HG03108 (cell line): ENCODE measurements at regions not wholly inside any gene's neighbourhood (a gene's known extent, or its start where the extent isn't known, plus 50 kb on each side); places are given as distances from the start of the nearest gene placed in this dataset.

Source experiments
- ATAC-seq: cut with Tn5 transposase; IDR thresholded peaks from one replicate; pipeline ENCODE4 v1.9.1; 2021; ENCODE audit warnings: moderate library complexity; ENCODE audit not compliant: unreplicated experiment

GRCh38 chr3:72248869-72249268 lies 463.9 kb upstream of the PROK2 start:
- no peak for ATAC-seq

GRCh38 chr3:72248389-72248761 lies 463.4 kb upstream of the PROK2 start:
- no peak for ATAC-seq

GRCh38 chr3:72247645-72248388 lies 462.9 kb upstream of the PROK2 start:
- no peak for ATAC-seq

GRCh38 chr3:72247126-72247525 lies 462.2 kb upstream of the PROK2 start:
- ATAC-seq = no peak

DNA sequence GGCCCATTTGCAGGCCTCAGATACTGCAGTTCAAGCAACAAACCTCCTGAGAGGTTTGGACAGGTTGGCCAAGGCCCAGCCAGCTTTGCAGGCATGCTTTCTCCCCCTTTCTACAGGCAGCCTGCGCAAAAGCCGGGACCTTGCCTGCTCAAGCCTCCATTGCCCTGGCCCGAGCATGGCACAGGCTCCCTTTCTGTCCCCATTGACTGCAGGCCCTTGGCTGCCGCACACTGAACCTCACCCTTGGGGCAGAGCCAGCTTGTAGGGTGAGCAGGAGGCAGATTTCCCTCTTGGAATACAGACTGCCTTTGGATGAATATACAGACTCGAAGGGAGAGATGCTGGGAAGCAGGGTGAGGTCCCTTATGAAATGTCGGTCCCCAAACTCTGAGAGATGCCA lies 461.7 kb upstream of the PROK2 start:
- ATAC-seq = no peak

GRCh38 chr3:72245183-72245811 lies 460.3 kb upstream of the PROK2 start:
- no peak for ATAC-seq

DNA sequence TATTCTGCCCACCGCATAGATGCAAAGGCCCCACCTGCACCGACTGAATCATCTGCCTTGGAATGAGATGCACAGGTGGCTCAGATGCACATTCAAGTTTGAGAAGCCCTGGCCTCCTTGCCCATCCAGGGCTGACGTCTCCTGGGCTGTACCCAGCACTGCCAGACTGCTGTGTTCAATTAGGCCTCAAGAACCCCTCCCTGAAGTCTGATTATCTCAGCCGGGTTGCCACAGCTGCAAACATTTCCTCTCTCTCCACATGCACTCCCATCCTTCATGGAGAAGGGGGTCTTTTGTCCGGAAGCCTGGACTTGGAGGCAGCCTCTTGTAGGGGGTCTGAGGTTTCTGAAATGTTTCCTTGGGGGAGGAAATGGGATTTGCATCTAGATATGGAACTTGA lies 459.4 kb upstream of the PROK2 start:
- no peak for ATAC-seq

DNA sequence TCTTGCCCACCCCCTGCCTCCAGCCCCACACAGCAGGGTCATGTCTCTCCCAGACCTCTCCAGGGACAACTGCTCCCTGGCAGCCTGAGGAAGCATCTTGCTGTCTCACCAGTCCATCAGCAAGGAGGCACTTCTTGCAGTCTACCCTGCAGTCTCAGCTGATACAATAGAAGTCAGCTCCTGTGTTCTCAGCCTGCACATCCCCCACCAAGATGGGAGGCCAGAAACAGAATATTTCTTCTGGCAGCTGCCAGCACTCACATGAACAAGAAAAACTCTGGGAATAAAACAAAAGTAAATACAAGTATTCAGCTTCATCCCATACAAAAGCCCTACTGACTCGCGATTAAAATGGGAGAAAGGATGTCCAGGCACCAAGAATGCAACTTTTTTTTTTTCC lies 457.4 kb upstream of the PROK2 start:
- no peak for ATAC-seq

DNA sequence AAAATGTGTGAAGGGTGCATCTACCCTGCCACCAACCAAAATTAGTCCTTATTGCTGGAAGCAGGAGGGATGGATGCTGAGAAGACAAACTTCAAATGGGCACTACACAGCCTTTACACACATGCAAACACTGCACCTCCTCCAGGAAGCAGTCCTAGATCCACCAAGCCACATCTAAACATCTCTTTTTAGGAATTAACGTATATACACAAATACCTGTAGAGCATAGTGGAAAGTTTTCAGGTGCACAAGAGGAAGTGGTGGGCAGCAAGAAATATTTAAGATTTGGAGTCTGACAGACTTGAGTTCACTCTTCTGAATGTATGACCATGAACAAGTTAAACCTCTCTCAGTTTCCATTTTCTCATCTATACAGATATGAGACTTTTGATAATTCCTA lies 456.6 kb upstream of the PROK2 start:
- ATAC-seq = no peak

DNA sequence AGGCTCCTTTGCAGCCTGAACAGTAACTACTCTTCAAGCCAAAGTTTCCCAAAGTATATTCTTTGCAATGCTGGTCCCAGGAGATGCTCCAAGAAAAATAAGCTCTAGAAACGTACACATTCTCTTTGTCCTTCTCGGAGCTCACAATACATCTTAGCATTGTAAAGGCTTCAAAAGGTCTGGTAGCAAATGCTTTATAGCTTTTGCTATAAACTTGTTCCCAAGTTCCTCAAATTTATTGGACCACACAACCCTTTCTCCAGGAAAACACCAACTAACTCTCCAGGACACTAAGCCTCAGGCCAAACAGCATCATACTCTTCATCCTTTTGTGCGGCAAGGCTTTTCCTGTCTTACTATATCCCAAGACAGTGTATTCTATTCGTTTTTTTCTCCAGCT lies 455.6 kb upstream of the PROK2 start:
- ATAC-seq = no peak

DNA sequence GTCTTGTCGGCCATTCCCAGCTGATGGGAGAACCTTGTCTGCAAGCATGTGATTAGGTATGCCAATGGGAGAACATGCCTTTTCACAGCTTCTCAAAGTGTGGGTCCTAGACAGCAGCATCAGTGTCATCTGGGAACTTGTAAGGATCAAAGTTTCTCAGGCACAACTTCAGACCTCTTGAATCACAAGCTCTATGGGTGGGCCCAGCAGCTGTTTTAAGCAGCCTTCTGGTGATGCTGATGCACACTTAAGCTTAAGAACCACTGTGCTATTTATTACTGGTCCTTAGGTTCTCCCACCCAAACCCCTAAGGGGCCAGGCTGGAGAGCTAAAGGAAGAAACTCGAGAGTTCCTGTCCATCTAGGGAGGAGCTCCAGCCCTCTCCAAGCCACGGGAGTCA lies 453.9 kb upstream of the PROK2 start:
- ATAC-seq = no peak

- ATAC-seq = no peak
Measured at GRCh38 chr3:72238010-72238691, 453.2 kb upstream of the PROK2 start.

GRCh38 chr3:72237679-72238009 lies 452.7 kb upstream of the PROK2 start:
- no peak for ATAC-seq

GRCh38 chr3:72234391-72234790 lies 449.4 kb upstream of the PROK2 start:
- no peak for ATAC-seq

- no peak for ATAC-seq
Measured at GRCh38 chr3:72233571-72233970, 448.6 kb upstream of the PROK2 start.

- no peak for ATAC-seq
Measured at GRCh38 chr3:72232777-72233176, 447.8 kb upstream of the PROK2 start.

- no peak for ATAC-seq
Measured at GRCh38 chr3:72232331-72232730, 447.4 kb upstream of the PROK2 start.

- ATAC-seq = no peak
Measured at GRCh38 chr3:72231439-72232196, 446.7 kb upstream of the PROK2 start.

DNA sequence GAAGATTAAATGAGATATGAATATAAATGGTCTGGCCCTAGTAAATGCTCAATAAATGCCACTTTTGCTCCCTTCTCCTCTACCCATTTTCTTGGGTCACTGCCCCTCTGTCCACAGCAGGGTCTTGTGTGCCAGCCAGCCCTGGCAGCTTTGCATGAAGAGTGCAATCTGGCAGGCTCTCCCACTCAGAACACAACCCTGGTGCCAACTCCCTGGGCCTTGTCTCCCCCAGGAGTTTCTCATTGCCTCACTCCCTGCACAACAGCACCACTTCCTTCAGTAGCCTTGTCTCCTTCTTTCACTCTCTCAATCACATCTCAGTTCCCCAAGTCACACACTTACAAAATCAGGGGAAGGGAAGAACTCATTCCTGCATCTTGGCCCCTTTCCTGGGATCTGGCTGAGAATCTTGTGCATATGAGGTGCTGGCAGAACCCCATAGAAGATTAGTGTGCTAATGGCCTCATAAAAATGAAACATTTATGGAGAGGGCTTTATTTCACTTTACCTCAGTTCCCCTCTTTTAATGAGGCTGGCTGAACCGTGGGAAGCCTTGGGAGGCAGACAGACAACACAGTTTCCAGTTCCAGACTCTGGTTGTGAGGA lies 445.9 kb upstream of the PROK2 start:
- no peak for ATAC-seq

DNA sequence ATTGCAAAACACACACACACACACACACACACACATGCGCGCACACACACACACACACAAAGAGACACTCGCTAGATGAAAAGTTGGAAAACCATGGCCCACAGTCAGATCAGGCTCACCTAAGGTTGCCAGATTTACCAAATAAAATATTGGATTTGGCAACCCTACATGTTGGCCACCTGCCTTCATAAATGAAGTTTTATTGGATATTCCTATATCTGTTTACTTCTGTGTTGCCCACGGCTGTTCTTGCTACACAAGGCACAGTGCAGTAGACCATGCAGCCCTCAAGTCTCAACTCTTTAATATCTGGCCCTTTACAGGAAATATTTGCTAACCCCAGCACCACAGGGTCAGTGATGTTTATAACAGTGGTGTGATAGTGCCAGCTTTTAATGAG lies 445.0 kb upstream of the PROK2 start:
- no peak for ATAC-seq

DNA sequence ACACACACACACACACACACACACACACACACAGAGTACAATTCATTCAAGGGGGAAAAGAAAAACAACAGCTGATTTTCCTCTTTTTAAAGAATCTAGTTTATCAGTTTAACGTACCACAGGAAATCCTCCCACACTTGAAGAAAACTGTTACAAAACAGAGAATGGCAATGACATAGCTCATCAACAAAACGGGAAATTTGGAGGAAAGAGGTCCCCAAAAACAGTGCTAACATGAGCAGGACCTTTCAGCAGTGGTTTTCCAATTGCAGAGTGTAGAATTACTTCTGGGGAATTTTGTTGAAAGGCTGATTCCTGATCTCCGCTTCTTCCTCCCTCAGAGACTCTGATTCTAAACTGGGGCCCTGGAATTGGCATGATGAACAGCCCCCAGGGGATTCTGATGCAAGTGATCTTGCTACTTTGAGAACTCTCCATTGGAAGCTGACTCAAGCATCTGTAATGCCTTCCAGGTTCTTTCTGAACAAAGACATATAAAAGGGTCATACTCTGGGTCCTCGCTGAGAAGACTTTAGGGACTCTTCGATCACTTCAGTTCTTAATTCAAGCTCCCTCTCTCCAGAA lies 442.6 kb upstream of the PROK2 start:
- ATAC-seq = no peak
